MV-4-11 (cell line): ENCODE measurements at regions not wholly inside any gene's neighbourhood (a gene's known extent, or its start where the extent isn't known, plus 50 kb on each side); places are given as distances from the start of the nearest gene placed in this dataset.
"Not testable (repeated sequence)": the region's sequence is repeated elsewhere in the genome, so short reads cannot be mapped to it uniquely, and the experiment has no call there.

ENCODE experiments used
- DNase-seq: peaks from one replicate; lab custom pipeline; 2025; lab: John Stamatoyannopoulos, UW

GRCh38 chr9:94191706-94192105 lies 67.4 kb upstream of the ZNF169 start:
- not testable (repeated sequence) for DNase-seq

- no peak for DNase-seq
These were observed 60.7 kb upstream of the ZNF169 start for GRCh38 chr9:94198414-94198813.

- DNase-seq, result no peak
These were observed 59.3 kb upstream of the ZNF169 start for GRCh38 chr9:94199776-94200175.

- no peak for DNase-seq
These were observed 54.9 kb upstream of the ZNF169 start for GRCh38 chr9:94204174-94204573.

GRCh38 chr9:94207781-94208180 lies 51.3 kb upstream of the ZNF169 start:
- no peak for DNase-seq
